ENCODE measurements at regions not wholly inside any gene's neighbourhood (a gene's known extent, or its start where the extent isn't known, plus 50 kb on each side); places are given as distances from the start of the nearest gene placed in this dataset.

DNA sequence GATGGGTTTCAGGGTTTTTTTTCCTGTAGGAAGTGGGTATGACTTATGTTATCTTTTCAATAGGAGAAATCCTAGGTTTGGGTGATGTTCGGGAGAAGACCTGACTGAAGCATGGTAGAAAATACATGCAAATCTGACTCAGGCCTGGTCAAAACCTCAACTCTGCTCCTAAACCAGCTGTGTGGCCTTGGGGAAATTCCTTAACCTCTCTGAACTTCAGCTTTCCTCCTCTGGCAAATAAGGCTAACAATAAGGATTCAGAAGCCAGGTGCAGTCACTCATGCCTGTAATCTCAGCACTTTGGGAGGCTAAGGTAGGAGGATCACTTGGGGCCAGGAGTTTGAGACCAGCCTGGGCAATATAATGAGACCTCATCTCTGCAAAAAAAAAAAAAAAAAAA, 148.5 kb downstream of the PHETA1 start:
- no peak for TF ChIP-seq ZNF274 (IDR thresholded peaks at IDR 0.05; ENCODE audit: low read depth, low read length)
- TF ChIP-seq TCF7L2 (IDR thresholded peaks at IDR 0.05; ENCODE audit: borderline replicate concordance, extremely low read depth, insufficient read depth, insufficient read length), result no peak
- no peak for TF ChIP-seq CTCF (IDR thresholded peaks at IDR 0.05 in 2 of 3, conservative IDR thresholded peaks at IDR 0.05 in 1 of 3; ENCODE audit: borderline replicate concordance in 1 of 3, insufficient read depth in 1 of 3, low read depth in 2 of 3, low read length in 2 of 3)
- TF ChIP-seq, protein P1, sequence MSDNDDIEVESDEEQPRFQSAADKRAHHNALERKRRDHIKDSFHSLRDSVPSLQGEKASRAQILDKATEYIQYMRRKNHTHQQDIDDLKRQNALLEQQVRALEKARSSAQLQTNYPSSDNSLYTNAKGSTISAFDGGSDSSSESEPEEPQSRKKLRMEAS (IDR thresholded peaks at IDR 0.05), result no peak
- TF ChIP-seq EZH2 (IDR thresholded peaks at IDR 0.05), result no peak
- TF ChIP-seq POLR2AphosphoS5 (IDR thresholded peaks at IDR 0.05; ENCODE audit: low read depth, low read length), result no peak
- TF ChIP-seq JUND (IDR thresholded peaks at IDR 0.05), result no peak
- TF ChIP-seq RAD21 (IDR thresholded peaks at IDR 0.05; ENCODE audit: low read depth), result no peak
- TF ChIP-seq CEBPB (IDR thresholded peaks at IDR 0.05; ENCODE audit: low read depth), result no peak
- no peak for TF ChIP-seq POLR2A (IDR thresholded peaks at IDR 0.05; ENCODE audit: borderline replicate concordance, extremely low read depth, insufficient read depth, insufficient read length)
- TF ChIP-seq EGR1 (IDR thresholded peaks at IDR 0.05; ENCODE audit: low read depth), result no peak
